Mesenchymal stem cell (in vitro differentiated cells and primary cell): ENCODE measurements at regions not wholly inside any gene's neighbourhood (a gene's known extent, or its start where the extent isn't known, plus 50 kb on each side); places are given as distances from the start of the nearest gene placed in this dataset.
A peak's percentile ranks its signal among the peaks of the same experiment; 100 is the strongest.
"Not testable (repeated sequence)": the region's sequence is repeated elsewhere in the genome, so short reads cannot be mapped to it uniquely, and the experiment has no call there.

ENCODE experiments used
- DNase-seq: peaks from one replicate; pipeline ENCODE4 v3.0.0-alpha.2; 2013
- H2AFZ ChIP-seq: one replicate; pipeline ENCODE4 v1.6.1; 2013; ENCODE audit warnings: low read depth, mild to moderate bottlenecking, control low read depth, inconsistent platforms, low read length, moderate library complexity
- H2AK5ac ChIP-seq: 2 replicates; pipeline ENCODE4 v1.6.1; 2013; ENCODE audit warnings: low read length, moderate library complexity, mild to moderate bottlenecking, inconsistent platforms; ENCODE audit not compliant: severe bottlenecking
- H2BK120ac ChIP-seq: one replicate; pipeline ENCODE4 v1.6.1; 2013; ENCODE audit warnings: low read depth, mild to moderate bottlenecking, inconsistent platforms, low read length, moderate library complexity
- H2BK12ac ChIP-seq, 2 experiments: one replicate each; pipeline ENCODE4 v1.6.1; 2013; ENCODE audit warnings: inconsistent platforms in 2 of 2, low read length in 2 of 2, mild to moderate bottlenecking in 2 of 2, moderate library complexity in 2 of 2, control low read depth in 1 of 2
- H2BK15ac ChIP-seq: one replicate; pipeline ENCODE4 v1.6.1; 2013; ENCODE audit warnings: mild to moderate bottlenecking, low read depth, inconsistent platforms; ENCODE audit not compliant: poor library complexity, severe bottlenecking
- H2BK5ac ChIP-seq: 2 replicates; pipeline ENCODE4 v1.6.1; 2013; ENCODE audit warnings: low read depth, mild to moderate bottlenecking, low read length, control low read depth, inconsistent platforms; ENCODE audit not compliant: poor library complexity, severe bottlenecking
- H3K14ac ChIP-seq, 2 experiments: one replicate each; pipeline ENCODE4 v1.6.1; 2013; ENCODE audit warnings: inconsistent platforms in 2 of 2, low read length in 2 of 2, control low read depth in 1 of 2, mild to moderate bottlenecking in 1 of 2, moderate library complexity in 1 of 2
- H3K18ac ChIP-seq, 2 experiments: one replicate each; pipeline ENCODE4 v1.6.1; 2013; ENCODE audit warnings: inconsistent platforms in 2 of 2, low read length in 2 of 2, control low read depth in 1 of 2, low read depth in 1 of 2, mild to moderate bottlenecking in 1 of 2
- H3K23ac ChIP-seq, 2 experiments: one replicate each; pipeline ENCODE4 v1.6.1; 2013; ENCODE audit warnings: inconsistent platforms in 2 of 2, low read length in 2 of 2, mild to moderate bottlenecking in 2 of 2, moderate library complexity in 2 of 2, control low read depth in 1 of 2
- H3K27ac ChIP-seq: 2 replicates; pipeline ENCODE4 v1.5.1; 2013; ENCODE audit warnings: mild to moderate bottlenecking, moderate library complexity, low read length, control low read depth, inconsistent platforms; ENCODE audit not compliant: poor library complexity, severe bottlenecking
- H3K27me3 ChIP-seq, 2 experiments: 2 replicates each; pipeline versions ENCODE4 v1.6.1 to v1.7.0; 2013; ENCODE audit warnings: low read length in 2 of 2, mild to moderate bottlenecking in 2 of 2, moderate library complexity in 2 of 2, control low read depth in 1 of 2, inconsistent platforms in 1 of 2; ENCODE audit not compliant: control insufficient read depth in 1 of 2, insufficient read depth in 1 of 2
- H3K36me3 ChIP-seq, 2 experiments: 2 replicates each; pipeline versions ENCODE4 v1.6.1 to v1.7.0; 2013; ENCODE audit warnings: low read length in 2 of 2, control low read depth in 1 of 2, inconsistent platforms in 1 of 2, low read depth in 1 of 2, mild to moderate bottlenecking in 1 of 2; ENCODE audit not compliant: insufficient read depth in 2 of 2, control insufficient read depth in 1 of 2
- H3K4ac ChIP-seq, 2 experiments: one replicate each; pipeline ENCODE4 v1.6.1; 2013; ENCODE audit warnings: inconsistent platforms in 2 of 2, low read length in 2 of 2, mild to moderate bottlenecking in 2 of 2, moderate library complexity in 2 of 2, control low read depth in 1 of 2, low read depth in 1 of 2
- H3K4me1 ChIP-seq: 2 replicates; pipeline ENCODE4 v1.6.1; 2013; ENCODE audit warnings: low read depth, low read length, control low read depth; ENCODE audit not compliant: control insufficient read depth, insufficient read depth
- H3K4me2 ChIP-seq: 2 replicates; pipeline ENCODE4 v1.6.1; 2013; ENCODE audit warnings: low read length, mild to moderate bottlenecking, inconsistent platforms; ENCODE audit not compliant: poor library complexity, severe bottlenecking
- H3K4me3 ChIP-seq, 2 experiments: 2 replicates each; pipeline versions ENCODE4 v1.5.1 to v1.7.0; 2013; ENCODE audit warnings: low read length in 2 of 2, mild to moderate bottlenecking in 2 of 2, control low read depth in 1 of 2, low read depth in 1 of 2; ENCODE audit not compliant: insufficient read depth in 1 of 2
- H3K79me1 ChIP-seq: replicated peaks from 2 replicates; pipeline ENCODE4 v1.6.1; 2013; ENCODE audit warnings: mild to moderate bottlenecking, control low read depth, low read length, inconsistent platforms; ENCODE audit not compliant: poor library complexity, severe bottlenecking
- H3K9ac ChIP-seq: 2 replicates; pipeline ENCODE4 v1.7.0; 2013; ENCODE audit warnings: mild to moderate bottlenecking, low read length, moderate library complexity
- H3K9me3 ChIP-seq: 2 replicates; pipeline ENCODE4 v1.7.0; 2013; ENCODE audit warnings: mild to moderate bottlenecking, low read length; ENCODE audit not compliant: control insufficient read depth
- H4K8ac ChIP-seq: one replicate; pipeline ENCODE4 v1.6.1; 2013; ENCODE audit warnings: inconsistent platforms, mild to moderate bottlenecking, low read length, moderate library complexity
- H4K91ac ChIP-seq: one replicate; pipeline ENCODE4 v1.6.1; 2013; ENCODE audit warnings: mild to moderate bottlenecking, low read length, inconsistent platforms
- WGBS: methylation state at CpG from one replicate; pipeline ENCODE4 v1.1.7; 2013; ENCODE audit warnings: mixed read lengths; 5-methylcytosine and 5-hydroxymethylcytosine counted together

DNA sequence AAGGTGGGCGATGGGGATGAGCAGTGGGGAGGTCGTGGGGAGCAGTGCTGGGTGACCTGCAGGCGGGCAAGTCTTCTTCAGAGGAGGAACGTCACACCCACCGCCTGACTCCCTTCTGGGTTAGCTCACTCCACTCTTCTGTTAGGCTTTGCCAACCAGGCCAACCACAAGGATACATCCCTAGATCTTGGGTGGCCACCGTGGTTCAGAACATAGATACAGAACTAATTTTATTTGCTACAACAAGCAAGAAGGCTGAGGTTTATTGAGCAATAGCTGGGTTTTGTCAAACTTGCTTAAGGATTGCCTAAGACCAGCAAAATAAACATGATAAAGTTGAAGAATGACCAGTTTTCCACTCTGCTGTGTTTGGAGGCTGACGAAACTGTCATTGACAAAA lies 109.4 kb downstream of the DACT1 start:
- H3K4me1 ChIP-seq, result peaks cover 9% of the 10 kb centered on the region
- H3K23ac ChIP-seq, result no peak overlapping the region
- no peak overlapping the region for H3K4me2 ChIP-seq
- H3K27me3 ChIP-seq, result peaks cover 0 to 14% of the 10 kb centered on the region in 2 experiments
- no peak overlapping the region for H2AFZ ChIP-seq
- no peaks in the 10 kb centered on the region for H3K79me1 ChIP-seq
- no peak overlapping the region for H3K4ac ChIP-seq
- H3K9me3 ChIP-seq, result no peaks in the 10 kb centered on the region
- H2BK12ac ChIP-seq, result peak overlapping the region; percentile 32 to 46
- no peaks in the 10 kb centered on the region for H3K36me3 ChIP-seq
- H3K14ac ChIP-seq, result no peak overlapping the region
- DNase-seq, result peak; percentile 97
- 54% methylated on average over 5 of the region's 7 CpGs for WGBS
- peak overlapping the region; percentile 43 for H3K9ac ChIP-seq
- H4K91ac ChIP-seq, result peak overlapping the region; percentile 40
- no peak overlapping the region for H3K4me3 ChIP-seq
- H2BK120ac ChIP-seq, result no peak overlapping the region
- H3K27ac ChIP-seq, result no peak overlapping the region
- H4K8ac ChIP-seq, result no peak overlapping the region
- no peak overlapping the region for H2AK5ac ChIP-seq
- peak overlapping the region; percentile 25 to 79 for H3K18ac ChIP-seq
- no peak overlapping the region for H2BK15ac ChIP-seq
- H2BK5ac ChIP-seq, result no peak overlapping the region

- peak overlapping the region in 1 of 2 experiments; percentile 47 for H2BK12ac ChIP-seq
- H3K9me3 ChIP-seq, H3K23ac ChIP-seq, H3K9ac ChIP-seq, H4K8ac ChIP-seq, H4K91ac ChIP-seq, H2BK120ac ChIP-seq, H2BK5ac ChIP-seq, H3K18ac ChIP-seq, H3K14ac ChIP-seq, H3K27ac ChIP-seq, H2AK5ac ChIP-seq, H3K79me1 ChIP-seq, H3K4me2 ChIP-seq, H3K4ac ChIP-seq, H3K4me3 ChIP-seq, H3K36me3 ChIP-seq, DNase-seq, H2AFZ ChIP-seq, H2BK15ac ChIP-seq: not testable (repeated sequence)
- WGBS, result 87% methylated on average over 8 of the region's 8 CpGs
- peaks cover 0 to 14% of the 10 kb centered on the region in 2 experiments for H3K27me3 ChIP-seq
- H3K4me1 ChIP-seq, result peaks cover 11% of the 10 kb centered on the region
Measured at GRCh38 chr14:58748251-58748650, 110.5 kb downstream of the DACT1 start.

- H2BK15ac ChIP-seq, result no peak overlapping the region
- no peak overlapping the region for H3K9ac ChIP-seq
- no peak overlapping the region for H3K4me3 ChIP-seq
- no peak overlapping the region for H2AFZ ChIP-seq
- H3K18ac ChIP-seq, result no peak overlapping the region
- H2BK5ac ChIP-seq, result no peak overlapping the region
- peaks cover 0 to 9% of the 10 kb centered on the region in 2 experiments for H3K27me3 ChIP-seq
- H3K27ac ChIP-seq, result peak overlapping the region; percentile 22
- H3K79me1 ChIP-seq, result no peaks in the 10 kb centered on the region
- no peak overlapping the region for H3K4ac ChIP-seq
- no peak overlapping the region for H2BK120ac ChIP-seq
- 0% methylated on average over 3 of the region's 5 CpGs for WGBS
- H3K23ac ChIP-seq, result no peak overlapping the region
- no peak overlapping the region for H4K8ac ChIP-seq
- H3K36me3 ChIP-seq, result no peaks in the 10 kb centered on the region
- no peak overlapping the region for H2BK12ac ChIP-seq
- H3K4me1 ChIP-seq, result peaks cover 11% of the 10 kb centered on the region
- DNase-seq, result peak; percentile 99
- no peaks in the 10 kb centered on the region for H3K9me3 ChIP-seq
- peak overlapping the region; percentile 73 for H2AK5ac ChIP-seq
- no peak overlapping the region for H4K91ac ChIP-seq
- no peak overlapping the region for H3K14ac ChIP-seq
- peak overlapping the region; percentile 13 for H3K4me2 ChIP-seq
Measured at GRCh38 chr14:58749066-58749669, 111.4 kb downstream of the DACT1 start.

DNA sequence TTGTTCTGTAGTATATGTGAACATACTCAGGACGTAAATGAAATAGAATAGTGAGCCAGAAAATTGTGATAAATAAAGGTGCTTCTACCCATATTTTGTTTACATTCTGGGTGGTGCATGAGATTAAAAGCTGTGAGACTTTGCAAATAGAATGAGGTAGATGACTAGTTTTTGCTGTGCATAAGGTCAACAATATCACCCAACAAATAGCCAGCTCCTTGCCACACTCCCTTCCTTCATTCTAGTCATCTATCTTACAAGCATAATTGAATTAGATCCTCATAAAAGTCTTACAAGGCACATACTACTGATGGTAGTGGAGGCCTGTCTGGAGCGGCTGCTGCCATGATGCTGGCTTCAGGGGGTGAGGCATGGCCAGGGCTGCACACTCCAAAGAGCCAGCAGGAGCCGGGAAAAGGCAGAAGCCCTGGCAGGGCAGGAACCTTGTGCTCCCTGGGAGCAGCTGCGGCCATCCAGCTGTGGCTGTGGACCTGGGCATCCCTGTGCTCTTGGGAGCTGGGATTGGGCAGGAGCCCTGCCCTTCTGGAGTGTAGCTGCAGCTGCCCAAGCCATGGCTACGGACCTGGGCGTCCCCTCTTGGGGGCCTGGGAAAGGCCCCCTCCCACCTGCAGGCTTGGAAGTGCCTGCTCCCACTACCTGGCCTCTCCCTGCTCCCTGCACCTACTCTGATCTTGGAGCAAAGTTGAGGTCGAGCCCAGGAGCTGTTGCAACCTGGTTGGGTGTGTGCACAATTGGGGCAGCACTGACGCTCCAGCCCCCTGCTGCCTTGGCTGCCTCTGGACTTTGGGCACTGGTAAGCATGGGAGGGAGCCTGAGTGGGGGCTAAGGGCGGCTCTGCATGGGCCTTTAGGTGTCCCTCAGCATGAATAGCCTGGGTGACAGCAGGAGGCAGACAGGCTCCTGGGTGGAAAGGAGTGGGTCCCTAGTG lies 112.8 kb downstream of the DACT1 start:
- H3K36me3 ChIP-seq, result no peaks in the 10 kb centered on the region
- H3K79me1 ChIP-seq, result no peaks in the 10 kb centered on the region
- peak overlapping the region; percentile 81 to 93 for H3K4ac ChIP-seq
- DNase-seq, result no peak
- H3K23ac ChIP-seq, result no peak overlapping the region
- no peak overlapping the region for H2AK5ac ChIP-seq
- no peak overlapping the region for H2AFZ ChIP-seq
- H3K4me1 ChIP-seq, result peaks cover 11% of the 10 kb centered on the region
- no peaks in the 10 kb centered on the region for H3K9me3 ChIP-seq
- no peak overlapping the region for H3K27ac ChIP-seq
- H3K27me3 ChIP-seq, result peaks cover 0 to 6% of the 10 kb centered on the region in 2 experiments
- H4K8ac ChIP-seq, result peak overlapping the region; percentile 55
- peak overlapping the region; percentile 60 for H2BK15ac ChIP-seq
- WGBS, result 91% methylated on average over 9 of the region's 9 CpGs
- H2BK5ac ChIP-seq, result no peak overlapping the region
- peak overlapping the region in 1 of 2 experiments; percentile 74 for H3K14ac ChIP-seq
- peak overlapping the region in 1 of 2 experiments; percentile 83 for H3K18ac ChIP-seq
- peak overlapping the region; percentile 62 for H4K91ac ChIP-seq
- H3K9ac ChIP-seq, result no peak overlapping the region
- H3K4me3 ChIP-seq, result no peak overlapping the region
- no peak overlapping the region for H2BK120ac ChIP-seq
- H2BK12ac ChIP-seq, result peak overlapping the region; percentile 52 to 94
- H3K4me2 ChIP-seq, result no peak overlapping the region
